Adrenal gland (tissue), 9 donors: ENCODE measurements at regions not wholly inside any gene's neighbourhood (a gene's known extent, or its start where the extent isn't known, plus 50 kb on each side); places are given as distances from the start of the nearest gene placed in this dataset.

Source experiments
- DNase-seq, 7 donors: peaks; one replicate each; pipeline ENCODE4 v3.0.0-alpha.2; 2019 to 2020
- H3K27ac ChIP-seq, 5 donors: fragments of 200-600 bp; sonication (generic) in 4 of 5; 1 replicate in 3 of 5; 2 replicates in 2 of 5; pipeline versions ENCODE4 v1.5.1 to v1.8.0; 2016 to 2020; ENCODE audit warnings: mild to moderate bottlenecking in 1 of 5
- H3K27me3 ChIP-seq: fragments of 200-600 bp; 2 replicates; pipeline ENCODE4 v1.8.0; 2021
- H3K36me3 ChIP-seq, 2 donors: fragments of 200-600 bp; replicated peaks in 1 of 2; 1 replicate in 1 of 2; 2 replicates in 1 of 2; pipeline versions ENCODE4 v1.5.1 to v1.8.0; 2018 to 2022
- H3K4me1 ChIP-seq, 2 donors: fragments of 200-600 bp; replicated peaks in 1 of 2; 1 replicate in 1 of 2; 2 replicates in 1 of 2; pipeline versions ENCODE4 v1.5.1 to v1.8.0; 2018 to 2021
- H3K4me3 ChIP-seq, 4 donors: fragments of 200-600 bp; sonication (generic) in 3 of 4; one replicate each; pipeline ENCODE4 v1.5.1; 2016 to 2018
- H3K9me3 ChIP-seq, 3 donors: fragments of 200-600 bp; sonication (generic) in 1 of 3; replicated peaks in 1 of 3; 1 replicate in 2 of 3; 2 replicates in 1 of 3; pipeline versions ENCODE4 v1.5.1 to v1.8.0; 2016 to 2021
- CTCF ChIP-seq, 6 experiments: fragments of 450-650 bp in 4 of 6; fragments of 200-600 bp in 2 of 6; sonication (generic) in 1 of 6; IDR thresholded peaks; 1 replicate in 5 of 6; 2 replicates in 1 of 6; pipeline versions ENCODE4 v1.5.1 to v1.8.0; 2016 to 2021; ENCODE audit warnings: antibody characterized with exemption in 6 of 6, mild to moderate bottlenecking in 2 of 6, moderate library complexity in 1 of 6
- POLR2A ChIP-seq, 2 donors: fragments of 450-650 bp; IDR thresholded peaks; one replicate each; pipeline ENCODE4 v1.6.1; 2017; ENCODE audit warnings: antibody characterized with exemption in 2 of 2, mild to moderate bottlenecking in 2 of 2, moderate library complexity in 1 of 2
- WGBS, 4 donors: extraction: QIAGEN DNeasy Blood & Tissue Kit in 2 of 4; methylation state at CpG; one replicate each; pipeline versions ENCODE4 v1.1.5 to v1.1.7; 2013 to 2017; 5-methylcytosine and 5-hydroxymethylcytosine counted together
- intact Hi-C, 2 donors: fragments of 100-400 bp; cut with DNase I; formaldehyde crosslinking; loops; one replicate each; pipeline versions ENCODE4 v1.14.1 to v1.15.0; 2022 to 2023
- donor health status: healthy with polysubstance abuse.
- donor health status: Bipolar disorder and iron deficiency.
- donor health status: DM: yes; HTN: yes; CAD: no.
- donor health status: DM: no; HTN: no; CAD: no.
- donor health status: DM: no; HTN: no; CAD: no.

DNA sequence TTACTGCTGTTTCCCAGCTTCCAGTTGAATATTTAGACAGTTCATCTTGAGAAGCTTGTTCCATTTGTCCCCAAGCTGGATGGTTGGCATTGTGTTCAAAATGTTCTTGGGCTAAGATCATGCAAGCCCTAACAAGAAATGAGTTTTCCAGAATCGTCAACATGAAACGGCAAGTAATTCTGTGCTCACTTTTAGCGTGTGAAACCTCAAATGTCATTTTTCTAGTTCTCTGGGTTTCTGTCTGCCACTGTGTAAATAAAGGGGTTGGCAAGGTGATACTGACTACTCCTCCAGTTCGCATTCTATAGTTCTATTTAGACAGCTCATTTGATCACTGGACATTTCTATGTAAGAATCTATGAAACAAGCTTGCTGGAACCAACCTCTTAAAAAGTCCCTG, 194.0 kb downstream of the AHR start:
- intact Hi-C loops: no loop called here
- no peak for DNase-seq
- WGBS, 4 donors: 85 to 93% (median 89%) methylated on average over 4 of the region's 4 CpGs
- Histone ChIP-seq H3K4me3 (no peak overlapping the region), H3K4me1 (no peaks in the 10 kb centered on the region), H3K9me3 (no peaks in the 10 kb centered on the region), H3K27me3 (no peaks in the 10 kb centered on the region), H3K27ac (no peak overlapping the region), H3K36me3 (no peaks in the 10 kb centered on the region)
- TF ChIP-seq POLR2A (IDR thresholded peaks at IDR 0.05) (no peak), CTCF (IDR thresholded peaks at IDR 0.05) (no peak)

DNA sequence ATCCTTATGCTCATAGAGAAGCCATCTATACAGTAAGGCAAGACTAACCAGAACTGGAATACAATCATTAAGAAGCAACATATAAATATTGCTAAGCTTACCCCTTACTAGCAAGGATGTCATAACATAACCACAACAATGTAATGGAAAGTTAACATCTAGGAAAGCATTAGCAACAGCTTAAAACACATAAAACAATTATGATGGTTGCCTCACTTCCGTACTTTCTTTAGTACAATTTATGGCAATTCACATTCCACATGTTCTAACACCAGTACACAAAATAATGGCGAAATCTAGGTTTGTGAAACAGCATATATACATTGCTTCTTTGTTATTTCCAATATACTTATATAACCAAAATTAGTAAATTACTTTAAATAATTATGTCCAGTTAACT, 195.0 kb downstream of the AHR start:
- intact Hi-C loops: no loop called here
- no peaks in the 10 kb centered on the region for H3K4me1 ChIP-seq
- no peak overlapping the region for H3K27ac ChIP-seq
- no peak overlapping the region for H3K4me3 ChIP-seq
- H3K9me3 ChIP-seq: no peaks in the 10 kb centered on the region
- no peaks in the 10 kb centered on the region for H3K27me3 ChIP-seq
- no peak for DNase-seq
- H3K36me3 ChIP-seq: no peaks in the 10 kb centered on the region
- 91 to 93% (median 93%) methylated on average over 2 of the region's 2 CpGs for WGBS, 4 donors
- no peak for TF ChIP-seq CTCF (IDR thresholded peaks at IDR 0.05)
- no peak for TF ChIP-seq POLR2A (IDR thresholded peaks at IDR 0.05)

- intact Hi-C loops: no loop called here
- TF ChIP-seq POLR2A (IDR thresholded peaks at IDR 0.05) (no peak), CTCF (IDR thresholded peaks at IDR 0.05) (no peak)
- no peak overlapping the region for H3K27ac ChIP-seq
- no peaks in the 10 kb centered on the region for H3K36me3 ChIP-seq
- no peaks in the 10 kb centered on the region for H3K4me1 ChIP-seq
- H3K4me3 ChIP-seq: no peak overlapping the region
- no peaks in the 10 kb centered on the region for H3K27me3 ChIP-seq
- 83 to 96% (median 87%) methylated on average over 2 of the region's 2 CpGs for WGBS, 4 donors
- no peak for DNase-seq
- H3K9me3 ChIP-seq: no peaks in the 10 kb centered on the region
These were observed 197.4 kb downstream of the AHR start for GRCh38 chr7:17495655-17496394.

DNA sequence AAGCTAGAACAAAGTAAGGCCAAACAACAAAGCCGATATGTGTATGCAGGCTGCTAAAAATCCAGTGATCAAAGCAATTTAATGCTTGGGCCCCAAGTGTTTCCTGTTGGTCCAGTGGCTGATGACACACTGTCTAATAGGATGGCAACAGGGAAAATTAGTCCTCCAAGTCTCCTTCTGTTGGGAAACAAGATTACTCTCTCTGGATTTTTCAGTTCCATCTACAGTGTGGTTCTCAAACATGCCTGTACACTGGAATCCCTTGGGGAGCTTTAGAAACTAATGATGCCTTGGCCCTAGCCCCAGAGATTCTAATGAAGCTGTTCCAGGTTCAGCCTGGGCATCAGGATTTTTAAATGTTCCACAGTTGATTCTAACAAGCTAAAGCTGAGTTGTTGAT, 198.7 kb downstream of the AHR start:
- Histone ChIP-seq H3K4me1 (no peaks in the 10 kb centered on the region), H3K27me3 (no peaks in the 10 kb centered on the region), H3K27ac (no peak overlapping the region), H3K9me3 (no peaks in the 10 kb centered on the region), H3K36me3 (no peaks in the 10 kb centered on the region), H3K4me3 (no peak overlapping the region)
- DNase-seq: no peak
- WGBS, 4 donors: 97 to 100% (median 99%) methylated on average over 1 of the region's 1 CpG
- TF ChIP-seq POLR2A (IDR thresholded peaks at IDR 0.05) (no peak), CTCF (IDR thresholded peaks at IDR 0.05) (no peak)
- intact Hi-C loops: no loop called here
